Smooth muscle cell (in vitro differentiated cells): ENCODE measurements at regions not wholly inside any gene's neighbourhood (a gene's known extent, or its start where the extent isn't known, plus 50 kb on each side); places are given as distances from the start of the nearest gene placed in this dataset.
A peak's percentile ranks its signal among the peaks of the same experiment; 100 is the strongest.

ENCODE experiments used
- DNase-seq: peaks from one replicate; lab custom pipeline; 2025; ENCODE audit not compliant: unreplicated experiment; lab: John Stamatoyannopoulos, UW
- H2AFZ ChIP-seq: fragments of 200-600 bp; sonication (generic); 2 replicates; pipeline ENCODE4 v1.6.0; 2016; ENCODE audit warnings: antibody characterized with exemption, low read depth, mild to moderate bottlenecking
- H3F3A ChIP-seq: fragments of 200-600 bp; sonication (generic); 2 replicates; pipeline ENCODE4 v1.6.0; 2017; ENCODE audit warnings: antibody characterized with exemption, low read depth
- H3K27ac ChIP-seq: fragments of 200-600 bp; sonication (generic); 2 replicates; pipeline ENCODE4 v1.5.1; 2016; ENCODE audit warnings: low read depth, mild to moderate bottlenecking
- H3K27me3 ChIP-seq: fragments of 200-600 bp; sonication (generic); 2 replicates; pipeline ENCODE4 v1.6.1; 2016; ENCODE audit warnings: low read depth, mild to moderate bottlenecking
- H3K36me3 ChIP-seq: fragments of 200-600 bp; sonication (generic); 2 replicates; pipeline ENCODE4 v1.5.1; 2016; ENCODE audit warnings: low read depth
- H3K4me1 ChIP-seq: fragments of 200-600 bp; sonication (generic); 2 replicates; pipeline ENCODE4 v1.5.1; 2016; ENCODE audit warnings: low read depth
- H3K4me2 ChIP-seq: fragments of 200-600 bp; sonication (generic); 2 replicates; pipeline ENCODE4 v1.6.0; 2016; ENCODE audit warnings: mild to moderate bottlenecking
- H3K4me3 ChIP-seq: fragments of 200-600 bp; sonication (generic); 2 replicates; pipeline ENCODE4 v1.5.1; 2016; ENCODE audit warnings: mild to moderate bottlenecking
- H3K79me2 ChIP-seq: fragments of 200-600 bp; sonication (generic); 2 replicates; pipeline ENCODE4 v1.6.0; 2016; ENCODE audit warnings: low read depth, mild to moderate bottlenecking
- H3K9ac ChIP-seq: fragments of 200-600 bp; sonication (generic); 2 replicates; pipeline ENCODE4 v1.6.0; 2016; ENCODE audit warnings: low read depth
- H3K9me3 ChIP-seq: fragments of 200-600 bp; sonication (generic); replicated peaks from 2 replicates; pipeline ENCODE4 v1.5.1; 2016; ENCODE audit warnings: low read depth
- H4K20me1 ChIP-seq: fragments of 200-600 bp; sonication (generic); 2 replicates; pipeline ENCODE4 v1.6.0; 2016; ENCODE audit warnings: low read depth
- CTCF ChIP-seq: fragments of 200-600 bp; sonication (generic); IDR thresholded peaks from 2 replicates; pipeline ENCODE4 v1.5.1; 2017; ENCODE audit warnings: borderline replicate concordance, mild to moderate bottlenecking, antibody characterized with exemption; ENCODE audit not compliant: insufficient read depth, poor library complexity, severe bottlenecking
- WGBS: methylation state at CpG from one replicate; pipeline ENCODE4 v1.1.7; 2016; ENCODE audit warnings: low lambda C conversion rate; 5-methylcytosine and 5-hydroxymethylcytosine counted together

- peaks cover under 1% of the 10 kb centered on the region for H3K4me1 ChIP-seq
- H3K9me3 ChIP-seq: no peaks in the 10 kb centered on the region
- TF ChIP-seq CTCF: no peak
- H4K20me1 ChIP-seq: no peaks in the 10 kb centered on the region
- no peak for DNase-seq
- whole genome bisulfite sequencing: 90% methylated on average over 3 of the region's 3 CpGs
- no peaks in the 10 kb centered on the region for H3K79me2 ChIP-seq
- H3K9ac ChIP-seq: no peak overlapping the region
- no peaks in the 10 kb centered on the region for H3K36me3 ChIP-seq
- H3K27me3 ChIP-seq: no peaks in the 10 kb centered on the region
- H3K4me2 ChIP-seq: no peak overlapping the region
- no peaks in the 10 kb centered on the region for H3F3A ChIP-seq
- H3K4me3 ChIP-seq: no peak overlapping the region
- H3K27ac ChIP-seq: no peak overlapping the region
- H2AFZ ChIP-seq: no peak overlapping the region
These were observed 74.0 kb upstream of the EYA2 start for GRCh38 chr20:46820682-46821081.

GRCh38 chr20:46823271-46823751, 71.3 kb upstream of the EYA2 start:
- no peak for TF ChIP-seq CTCF
- no peak overlapping the region for H3K4me3 ChIP-seq
- H3K4me2 ChIP-seq: peak overlapping the region; percentile 15
- no peaks in the 10 kb centered on the region for H3K9me3 ChIP-seq
- WGBS: 64% methylated on average over 5 of the region's 5 CpGs
- no peaks in the 10 kb centered on the region for H3K27me3 ChIP-seq
- H3K9ac ChIP-seq: no peak overlapping the region
- DNase-seq: no peak
- H4K20me1 ChIP-seq: no peaks in the 10 kb centered on the region
- no peaks in the 10 kb centered on the region for H3F3A ChIP-seq
- no peaks in the 10 kb centered on the region for H3K79me2 ChIP-seq
- H2AFZ ChIP-seq: peak overlapping the region; percentile 72
- H3K27ac ChIP-seq: peak overlapping the region; percentile 8
- no peaks in the 10 kb centered on the region for H3K4me1 ChIP-seq
- H3K36me3 ChIP-seq: no peaks in the 10 kb centered on the region

- no peak overlapping the region for H3K4me2 ChIP-seq
- H3F3A ChIP-seq: no peaks in the 10 kb centered on the region
- peak overlapping the region; percentile 72 for H2AFZ ChIP-seq
- no peaks in the 10 kb centered on the region for H3K36me3 ChIP-seq
- H3K9me3 ChIP-seq: no peaks in the 10 kb centered on the region
- no peaks in the 10 kb centered on the region for H4K20me1 ChIP-seq
- no peak overlapping the region for H3K4me3 ChIP-seq
- no peak for DNase-seq
- no peak overlapping the region for H3K9ac ChIP-seq
- H3K4me1 ChIP-seq: no peaks in the 10 kb centered on the region
- no peak for TF ChIP-seq CTCF
- no peaks in the 10 kb centered on the region for H3K27me3 ChIP-seq
- no peak overlapping the region for H3K27ac ChIP-seq
- WGBS: 98% methylated on average over 3 of the region's 3 CpGs
- H3K79me2 ChIP-seq: no peaks in the 10 kb centered on the region
These were observed 70.9 kb upstream of the EYA2 start for GRCh38 chr20:46823753-46824152.

GRCh38 chr20:46826343-46826984, 68.2 kb upstream of the EYA2 start:
- no peak overlapping the region for H2AFZ ChIP-seq
- no peaks in the 10 kb centered on the region for H3F3A ChIP-seq
- no peaks in the 10 kb centered on the region for H3K79me2 ChIP-seq
- H3K27ac ChIP-seq: no peak overlapping the region
- TF ChIP-seq CTCF: no peak
- no peak for DNase-seq
- 74% methylated on average over 3 of the region's 3 CpGs for WGBS
- H3K4me1 ChIP-seq: no peaks in the 10 kb centered on the region
- no peaks in the 10 kb centered on the region for H4K20me1 ChIP-seq
- no peak overlapping the region for H3K4me2 ChIP-seq
- no peak overlapping the region for H3K9ac ChIP-seq
- H3K4me3 ChIP-seq: no peak overlapping the region
- no peaks in the 10 kb centered on the region for H3K9me3 ChIP-seq
- no peaks in the 10 kb centered on the region for H3K36me3 ChIP-seq
- H3K27me3 ChIP-seq: no peaks in the 10 kb centered on the region
